ENCODE measurements at regions not wholly inside any gene's neighbourhood (a gene's known extent, or its start where the extent isn't known, plus 50 kb on each side); places are given as distances from the start of the nearest gene placed in this dataset.

DNA sequence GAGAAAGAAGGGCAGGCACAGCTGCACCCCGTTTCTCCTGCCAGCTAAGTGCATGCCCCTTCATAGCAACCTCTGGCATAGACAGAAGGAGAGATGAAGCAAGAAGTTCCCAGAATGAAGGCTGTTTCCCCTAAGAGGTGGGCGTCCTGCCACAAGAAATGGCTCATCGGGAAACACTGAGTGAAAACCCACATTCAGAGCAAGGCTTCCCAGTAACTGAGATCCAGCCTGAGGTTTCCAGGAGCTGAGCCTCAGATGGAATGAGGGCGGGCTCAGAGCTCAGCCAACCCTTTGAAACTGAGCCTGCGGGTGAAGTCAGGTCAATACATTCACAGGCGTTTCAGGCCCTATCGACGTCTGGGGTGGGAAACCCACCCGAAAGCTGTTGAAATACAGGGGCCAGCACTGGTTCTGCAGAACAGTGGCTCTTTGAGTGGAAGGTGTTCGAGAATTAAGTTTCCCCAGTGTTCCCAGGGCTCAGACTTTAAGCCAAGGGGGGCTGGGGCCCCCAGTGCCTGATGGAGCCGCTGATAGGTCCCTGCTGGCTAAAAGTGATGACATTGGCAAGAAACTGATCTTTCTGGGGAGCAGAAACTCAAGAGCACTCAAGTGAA is 510.2 kb downstream of the RPS24 start:
- POLR2A ChIA-PET (ENCODE audit: unreplicated experiment), result interaction anchor here (0.7 kb wide), 1 partner anchor 49 kb away, joined by 3 read pairs; no protein-coding TSS in a partner anchor
- TF ChIP-seq EZH2 (IDR thresholded peaks at IDR 0.05; ENCODE audit: low read depth), result no peak
- no peak for TF ChIP-seq CTCF (conservative IDR thresholded peaks at IDR 0.05)

DNA sequence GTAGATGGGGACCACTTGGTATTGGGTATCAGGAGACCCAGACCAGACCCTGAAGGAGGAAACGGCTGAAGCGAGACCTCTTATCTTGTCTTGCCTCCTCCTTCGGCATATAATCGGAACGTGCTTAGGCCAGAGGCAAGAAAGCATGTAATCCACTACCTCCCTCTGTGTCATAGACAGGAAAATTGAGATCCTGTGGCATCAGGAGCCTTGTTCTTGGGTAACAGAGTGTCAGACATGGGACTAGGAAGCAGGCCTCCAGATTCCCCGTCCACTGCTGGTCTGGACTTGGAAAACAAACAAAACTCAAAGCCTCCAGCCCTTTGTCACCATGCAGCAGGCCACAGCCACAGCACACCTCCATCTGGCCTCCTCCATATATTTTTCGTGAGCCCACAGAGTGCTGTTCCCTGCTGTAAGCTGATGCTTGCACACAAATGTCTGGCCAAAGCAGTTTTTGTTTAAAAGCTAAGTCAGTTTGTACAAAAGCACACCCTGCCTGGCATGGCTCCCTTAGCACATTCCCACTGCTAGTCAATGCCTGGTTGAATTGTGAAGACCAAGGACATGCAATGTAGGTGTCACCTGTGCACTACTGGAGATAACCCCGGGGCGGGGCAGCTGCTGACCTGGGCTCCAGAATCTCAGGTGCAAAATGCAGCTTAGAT is 510.9 kb downstream of the RPS24 start:
- Histone ChIP-seq H3F3A (ENCODE audit: insufficient read depth, low read depth) (no peaks in the 10 kb centered on the region), H3K36me3 (ENCODE audit: low read depth) (no peaks in the 10 kb centered on the region), H3K9me2 (ENCODE audit: insufficient read depth) (no peaks in the 10 kb centered on the region), H4K20me1 (ENCODE audit: insufficient read depth) (no peaks in the 10 kb centered on the region), H3K4me1 (replicated peaks; ENCODE audit: insufficient read depth) (no peaks in the 10 kb centered on the region), H2AFZ (no peak overlapping the region), H3K79me2 (ENCODE audit: low read depth) (no peaks in the 10 kb centered on the region), H3K9me3 (ENCODE audit: insufficient read depth, low read depth) (no peaks in the 10 kb centered on the region), H3K4me3 (no peak overlapping the region), H3K4me2 (no peak overlapping the region), H3K27ac (no peak overlapping the region), H3K27me3 (ENCODE audit: insufficient read depth, low read depth) (peaks cover 14% of the 10 kb centered on the region; the same call in 1 of the 2 replicates)
- ChIA-PET POLR2A (ENCODE audit: unreplicated experiment) (no interaction called here), CTCF (no interaction called here)
- no peak for TF ChIP-seq CTCF (conservative IDR thresholded peaks at IDR 0.05)
- TF ChIP-seq EZH2 (IDR thresholded peaks at IDR 0.05; ENCODE audit: low read depth), result no peak
- no TSS peak for BruUV-seq (replicated peaks)
- intact Hi-C loops (cut with micrococcal nuclease; ENCODE audit: unreplicated experiment), result no loop called here
- peak in 1 of 2 experiments; percentile 21 for DNase-seq

More for the DNA sequence above, 510.2 kb downstream of the RPS24 start:
- no peaks in the 10 kb centered on the region for H3K36me3 ChIP-seq (ENCODE audit: low read depth)
- H3K4me1 ChIP-seq (replicated peaks; ENCODE audit: insufficient read depth), result no peaks in the 10 kb centered on the region
- intact Hi-C loops (cut with micrococcal nuclease; ENCODE audit: unreplicated experiment), result no loop called here
- H3K4me2 ChIP-seq, result no peak overlapping the region
- no peaks in the 10 kb centered on the region for H3K9me2 ChIP-seq (ENCODE audit: insufficient read depth)
- BruUV-seq (replicated peaks), result no TSS peak
- H4K20me1 ChIP-seq (ENCODE audit: insufficient read depth), result no peaks in the 10 kb centered on the region
- DNase-seq, result no peak
- H3K27me3 ChIP-seq (ENCODE audit: insufficient read depth, low read depth), result peaks cover 10% of the 10 kb centered on the region; the same call in 1 of the 2 replicates
- H3K79me2 ChIP-seq (ENCODE audit: low read depth), result no peaks in the 10 kb centered on the region
- no peak overlapping the region for H3K27ac ChIP-seq
- H3K4me3 ChIP-seq, result no peak overlapping the region
- H2AFZ ChIP-seq, result no peak overlapping the region
- CTCF ChIA-PET, result no interaction called here
- H3F3A ChIP-seq (ENCODE audit: insufficient read depth, low read depth), result no peaks in the 10 kb centered on the region
- H3K9me3 ChIP-seq (ENCODE audit: insufficient read depth, low read depth), result no peaks in the 10 kb centered on the region

GRCh38 chr10:78545756-78546155 is 512.1 kb downstream of the RPS24 start:
- ChIA-PET POLR2A (ENCODE audit: unreplicated experiment) (interaction anchor here (0.7 kb wide), 1 partner anchor 60 kb away, joined by 21 read pairs; no protein-coding TSS in a partner anchor), CTCF (no interaction called here)
- no peak for TF ChIP-seq EZH2 (IDR thresholded peaks at IDR 0.05; ENCODE audit: low read depth)
- TF ChIP-seq CTCF (conservative IDR thresholded peaks at IDR 0.05), result no peak
- no peak overlapping the region for H3K27ac ChIP-seq
- H3K36me3 ChIP-seq (ENCODE audit: low read depth), result no peaks in the 10 kb centered on the region
- no peaks in the 10 kb centered on the region for H4K20me1 ChIP-seq (ENCODE audit: insufficient read depth)
- H3K9me3 ChIP-seq (ENCODE audit: insufficient read depth, low read depth), result no peaks in the 10 kb centered on the region
- H3K4me1 ChIP-seq (replicated peaks; ENCODE audit: insufficient read depth), result no peaks in the 10 kb centered on the region
- H3F3A ChIP-seq (ENCODE audit: insufficient read depth, low read depth), result no peaks in the 10 kb centered on the region
- H3K4me2 ChIP-seq, result no peak overlapping the region
- H3K4me3 ChIP-seq, result no peak overlapping the region
- H2AFZ ChIP-seq, result no peak overlapping the region
- BruUV-seq (replicated peaks), result no TSS peak
- H3K27me3 ChIP-seq (ENCODE audit: insufficient read depth, low read depth), result peaks cover 14% of the 10 kb centered on the region; the same call in 1 of the 2 replicates
- no peaks in the 10 kb centered on the region for H3K79me2 ChIP-seq (ENCODE audit: low read depth)
- intact Hi-C loops (cut with micrococcal nuclease; ENCODE audit: unreplicated experiment), result no loop called here
- DNase-seq, result peak in 1 of 2 experiments; percentile 20
- no peaks in the 10 kb centered on the region for H3K9me2 ChIP-seq (ENCODE audit: insufficient read depth)

All from PC-9 (cell line).